HEK293 (cell line): ENCODE measurements at regions not wholly inside any gene's neighbourhood (a gene's known extent, or its start where the extent isn't known, plus 50 kb on each side); places are given as distances from the start of the nearest gene placed in this dataset.

Experiments
- CTCF ChIA-PET: fragments of 350-600 bp; formaldehyde crosslinking; extraction: SDS; loops from one replicate; lab custom pipeline; 2021; ENCODE audit warnings: antibody characterized with exemption; lab: Yijun Ruan, JAX
- POLR2A ChIA-PET: fragments of 300-600 bp; formaldehyde crosslinking; extraction: SDS; loops from one replicate; lab custom pipeline; 2020; ENCODE audit warnings: antibody characterized with exemption, inconsistent platforms; lab: Yijun Ruan, JAX
- H3K27ac ChIP-seq: fragments of 200-500 bp; sonication (Bioruptor generic); 2 replicates; pipeline ENCODE4 v1.5.1; 2014; ENCODE audit warnings: low read depth, low read length, control low read depth, inconsistent platforms; ENCODE audit errors: extremely low read depth
- H3K36me3 ChIP-seq, 2 experiments: fragments of 200-500 bp in 1 of 2; sonication (Bioruptor generic) in 1 of 2; 1 replicate in 1 of 2; 2 replicates in 1 of 2; pipeline ENCODE4 v1.5.1; 2014 to 2017; ENCODE audit warnings: inconsistent platforms in 2 of 2, low read length in 2 of 2; ENCODE audit not compliant: control insufficient read depth in 2 of 2, insufficient read depth in 1 of 2
- H3K4me1 ChIP-seq: fragments of 200-500 bp; sonication (Bioruptor generic); 2 replicates; pipeline ENCODE4 v1.5.1; 2014; ENCODE audit warnings: mild to moderate bottlenecking, low read length, inconsistent platforms; ENCODE audit not compliant: control insufficient read depth, insufficient read depth
- H3K4me3 ChIP-seq: 2 replicates; pipeline ENCODE4 v1.5.1; 2011; ENCODE audit warnings: low read depth, mild to moderate bottlenecking, control low read depth, low read length, moderate library complexity
- H3K9me3 ChIP-seq: fragments of 200-500 bp; sonication (Bioruptor generic); 2 replicates; pipeline ENCODE4 v1.5.1; 2014; ENCODE audit warnings: low read depth, low read length, inconsistent platforms; ENCODE audit not compliant: control insufficient read depth, insufficient read depth
- BCL11A ChIP-seq: fragments of 450-650 bp; formaldehyde crosslinking; IDR thresholded peaks from 2 replicates; pipeline ENCODE4 v1.5.1; 2016; ENCODE audit warnings: low read depth, missing biosample characterization, missing genetic modification characterization
- FEZF1 ChIP-seq: fragments of 450-650 bp; formaldehyde crosslinking; IDR thresholded peaks from 2 replicates; pipeline ENCODE4 v1.5.1; 2016; ENCODE audit warnings: missing biosample characterization, missing genetic modification characterization
- GFI1B ChIP-seq: fragments of 450-650 bp; formaldehyde crosslinking; IDR thresholded peaks from 2 replicates; pipeline ENCODE4 v1.5.1; 2016; ENCODE audit warnings: missing biosample characterization, missing genetic modification characterization
- MZF1 ChIP-seq: fragments of 450-650 bp; formaldehyde crosslinking; IDR thresholded peaks from 2 replicates; pipeline ENCODE4 v1.5.1; 2017; ENCODE audit warnings: missing biosample characterization, missing genetic modification characterization, borderline replicate concordance
- TCF7L2 ChIP-seq: IDR thresholded peaks from 2 replicates; pipeline ENCODE4 v1.6.1; 2011; ENCODE audit warnings: low read depth, mild to moderate bottlenecking, inconsistent platforms, low read length, moderate library complexity, borderline replicate concordance
- YY2 ChIP-seq: fragments of 450-650 bp; formaldehyde crosslinking; IDR thresholded peaks from 2 replicates; pipeline ENCODE4 v1.5.1; 2016; ENCODE audit warnings: missing biosample characterization, missing genetic modification characterization
- ZBTB6 ChIP-seq: fragments of 450-650 bp; formaldehyde crosslinking; IDR thresholded peaks from 2 replicates; pipeline ENCODE4 v1.5.1; 2017; ENCODE audit warnings: missing biosample characterization, missing genetic modification characterization
- ZNF10 ChIP-seq: fragments of 450-650 bp; formaldehyde crosslinking; IDR thresholded peaks from 2 replicates; pipeline ENCODE4 v1.5.1; 2017; ENCODE audit warnings: missing biosample characterization, missing genetic modification characterization
- ZNF18 ChIP-seq: fragments of 450-650 bp; formaldehyde crosslinking; IDR thresholded peaks from 2 replicates; pipeline ENCODE4 v1.5.1; 2016; ENCODE audit warnings: missing biosample characterization, missing genetic modification characterization
- ZNF221 ChIP-seq: fragments of 450-650 bp; formaldehyde crosslinking; IDR thresholded peaks from 2 replicates; pipeline ENCODE4 v1.5.1; 2017; ENCODE audit warnings: missing biosample characterization, missing genetic modification characterization, borderline replicate concordance
- ZNF239 ChIP-seq: fragments of 450-650 bp; formaldehyde crosslinking; IDR thresholded peaks from 2 replicates; pipeline ENCODE4 v1.5.1; 2016; ENCODE audit warnings: missing biosample characterization, missing genetic modification characterization
- ZNF248 ChIP-seq: fragments of 450-650 bp; formaldehyde crosslinking; IDR thresholded peaks from 2 replicates; pipeline ENCODE4 v1.5.1; 2017; ENCODE audit warnings: missing biosample characterization, missing genetic modification characterization
- ZNF311 ChIP-seq: fragments of 450-650 bp; formaldehyde crosslinking; IDR thresholded peaks from 2 replicates; pipeline ENCODE4 v1.5.1; 2017; ENCODE audit warnings: missing biosample characterization, missing genetic modification characterization, borderline replicate concordance
- ZNF449 ChIP-seq: fragments of 450-650 bp; formaldehyde crosslinking; IDR thresholded peaks from 2 replicates; pipeline ENCODE4 v1.5.1; 2017; ENCODE audit warnings: missing biosample characterization, mild to moderate bottlenecking, missing genetic modification characterization, moderate library complexity
- ZNF513 ChIP-seq: fragments of 450-650 bp; IDR thresholded peaks from 2 replicates; pipeline ENCODE4 v1.5.1; 2018; ENCODE audit warnings: missing biosample characterization, missing genetic modification characterization
- ZNF558 ChIP-seq: fragments of 450-650 bp; formaldehyde crosslinking; IDR thresholded peaks from 2 replicates; pipeline ENCODE4 v1.5.1; 2016; ENCODE audit warnings: missing biosample characterization, missing genetic modification characterization
- ZNF560 ChIP-seq: fragments of 450-650 bp; formaldehyde crosslinking; IDR thresholded peaks from 2 replicates; pipeline ENCODE4 v1.5.1; 2017; ENCODE audit warnings: missing biosample characterization, missing genetic modification characterization, borderline replicate concordance
- ZNF610 ChIP-seq: fragments of 450-650 bp; formaldehyde crosslinking; IDR thresholded peaks from 2 replicates; pipeline ENCODE4 v1.5.1; 2016; ENCODE audit warnings: missing biosample characterization, missing genetic modification characterization, borderline replicate concordance
- ZNF843 ChIP-seq: fragments of 450-650 bp; formaldehyde crosslinking; IDR thresholded peaks from 2 replicates; pipeline ENCODE4 v1.5.1; 2016; ENCODE audit warnings: missing biosample characterization, missing genetic modification characterization
- TF ChIP-seq, protein P1 (sequence below): fragments of 450-650 bp; formaldehyde crosslinking; IDR thresholded peaks from 2 replicates; pipeline ENCODE4 v1.5.1; 2016; ENCODE audit warnings: missing biosample characterization, missing genetic modification characterization
- TF ChIP-seq, protein P2 (sequence below): fragments of 450-650 bp; formaldehyde crosslinking; IDR thresholded peaks from 2 replicates; pipeline ENCODE4 v1.5.1; 2017; ENCODE audit warnings: missing biosample characterization, missing genetic modification characterization

DNA sequence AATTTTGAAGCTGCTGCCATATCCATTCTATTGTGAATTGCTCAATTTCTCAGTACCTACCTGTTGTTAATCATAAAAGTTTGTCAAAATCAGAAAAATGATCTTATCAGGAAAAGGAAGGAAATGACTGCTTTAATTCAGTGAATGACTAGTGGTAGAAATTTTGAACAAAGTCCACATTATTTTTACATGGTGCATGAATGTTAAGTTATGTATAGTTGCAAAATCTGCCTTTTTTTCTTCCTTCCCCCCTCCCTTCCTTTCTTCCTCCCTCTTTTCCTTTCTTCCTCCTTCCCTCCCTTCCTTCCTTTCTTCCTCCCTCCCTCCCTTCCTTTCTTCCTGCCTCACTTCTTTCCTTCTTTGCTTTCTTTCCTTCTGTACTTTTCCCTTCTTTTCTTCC is 127.1 kb upstream of the TSHZ2 start:
- Histone ChIP-seq H3K9me3 (no peaks in the 10 kb centered on the region), H3K36me3 (no peaks in the 10 kb centered on the region), H3K4me1 (no peaks in the 10 kb centered on the region), H3K27ac (no peak overlapping the region), H3K4me3 (no peak overlapping the region)
- TF ChIP-seq ZNF513 (tag by site-specific recombination) (no peak), YY2 (tag by site-specific recombination) (no peak), FEZF1 (tag by site-specific recombination) (no peak), ZNF221 (no peak), ZNF560 (tag by site-specific recombination) (no peak), ZNF10 (tag by site-specific recombination) (no peak), BCL11A (tag by site-specific recombination) (no peak)
- TF ChIP-seq, protein P1, sequence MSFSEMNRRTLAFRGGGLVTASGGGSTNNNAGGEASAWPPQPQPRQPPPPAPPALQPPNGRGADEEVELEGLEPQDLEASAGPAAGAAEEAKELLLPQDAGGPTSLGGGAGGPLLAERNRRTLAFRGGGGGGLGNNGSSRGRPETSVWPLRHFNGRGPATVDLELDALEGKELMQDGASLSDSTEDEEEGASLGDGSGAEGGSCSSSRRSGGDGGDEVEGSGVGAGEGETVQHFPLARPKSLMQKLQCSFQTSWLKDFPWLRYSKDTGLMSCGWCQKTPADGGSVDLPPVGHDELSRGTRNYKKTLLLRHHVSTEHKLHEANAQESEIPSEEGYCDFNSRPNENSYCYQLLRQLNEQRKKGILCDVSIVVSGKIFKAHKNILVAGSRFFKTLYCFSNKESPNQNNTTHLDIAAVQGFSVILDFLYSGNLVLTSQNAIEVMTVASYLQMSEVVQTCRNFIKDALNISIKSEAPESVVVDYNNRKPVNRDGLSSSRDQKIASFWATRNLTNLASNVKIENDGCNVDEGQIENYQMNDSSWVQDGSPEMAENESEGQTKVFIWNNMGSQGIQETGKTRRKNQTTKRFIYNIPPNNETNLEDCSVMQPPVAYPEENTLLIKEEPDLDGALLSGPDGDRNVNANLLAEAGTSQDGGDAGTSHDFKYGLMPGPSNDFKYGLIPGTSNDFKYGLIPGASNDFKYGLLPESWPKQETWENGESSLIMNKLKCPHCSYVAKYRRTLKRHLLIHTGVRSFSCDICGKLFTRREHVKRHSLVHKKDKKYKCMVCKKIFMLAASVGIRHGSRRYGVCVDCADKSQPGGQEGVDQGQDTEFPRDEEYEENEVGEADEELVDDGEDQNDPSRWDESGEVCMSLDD (tag by site-specific recombination), result no peak
- POLR2A ChIA-PET, result no interaction called here
- CTCF ChIA-PET, result no interaction called here

DNA sequence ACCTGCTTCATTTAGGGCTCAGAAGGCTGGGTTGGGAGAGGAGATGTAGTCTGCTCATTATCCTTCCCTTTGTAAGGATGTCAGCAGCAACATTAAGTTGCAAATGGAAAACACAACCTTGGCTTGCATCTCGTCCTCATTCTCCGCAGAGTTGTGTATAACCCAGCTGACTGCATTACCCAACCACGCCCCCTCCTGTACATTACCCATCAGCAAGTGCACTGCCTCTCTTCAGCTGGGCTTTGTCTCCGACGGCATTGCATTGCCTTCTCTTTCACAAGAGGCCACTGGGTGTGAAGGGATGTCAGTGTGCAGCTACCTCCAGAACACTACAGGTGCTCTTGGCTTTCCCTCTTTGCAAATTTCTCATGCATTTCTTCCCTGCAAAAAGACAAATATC is 128.7 kb upstream of the TSHZ2 start:
- ChIA-PET CTCF (interaction anchor here (1.2 kb wide), 1 partner anchor 13 kb away, joined by 3 read pairs; no protein-coding TSS in a partner anchor), POLR2A (no interaction called here)
- Histone ChIP-seq H3K9me3 (no peaks in the 10 kb centered on the region), H3K36me3 (no peaks in the 10 kb centered on the region), H3K27ac (no peak overlapping the region), H3K4me3 (no peak overlapping the region), H3K4me1 (no peaks in the 10 kb centered on the region)
- TF ChIP-seq, protein P2, sequence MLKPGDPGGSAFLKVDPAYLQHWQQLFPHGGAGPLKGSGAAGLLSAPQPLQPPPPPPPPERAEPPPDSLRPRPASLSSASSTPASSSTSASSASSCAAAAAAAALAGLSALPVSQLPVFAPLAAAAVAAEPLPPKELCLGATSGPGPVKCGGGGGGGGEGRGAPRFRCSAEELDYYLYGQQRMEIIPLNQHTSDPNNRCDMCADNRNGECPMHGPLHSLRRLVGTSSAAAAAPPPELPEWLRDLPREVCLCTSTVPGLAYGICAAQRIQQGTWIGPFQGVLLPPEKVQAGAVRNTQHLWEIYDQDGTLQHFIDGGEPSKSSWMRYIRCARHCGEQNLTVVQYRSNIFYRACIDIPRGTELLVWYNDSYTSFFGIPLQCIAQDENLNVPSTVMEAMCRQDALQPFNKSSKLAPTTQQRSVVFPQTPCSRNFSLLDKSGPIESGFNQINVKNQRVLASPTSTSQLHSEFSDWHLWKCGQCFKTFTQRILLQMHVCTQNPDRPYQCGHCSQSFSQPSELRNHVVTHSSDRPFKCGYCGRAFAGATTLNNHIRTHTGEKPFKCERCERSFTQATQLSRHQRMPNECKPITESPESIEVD (tag by site-specific recombination), result no peak
- TF ChIP-seq ZNF610 (tag by site-specific recombination), result no peak
- TF ChIP-seq ZNF558 (tag by site-specific recombination), result no peak
- no peak for TF ChIP-seq TCF7L2
- TF ChIP-seq, protein P1 (tag by site-specific recombination), result no peak
- no peak for TF ChIP-seq MZF1 (tag by site-specific recombination)
- no peak for TF ChIP-seq ZNF449 (tag by site-specific recombination)
- no peak for TF ChIP-seq ZNF239 (tag by site-specific recombination)
- TF ChIP-seq ZNF311 (tag by site-specific recombination), result no peak
- no peak for TF ChIP-seq BCL11A (tag by site-specific recombination)
- TF ChIP-seq ZNF248 (tag by site-specific recombination), result no peak
- TF ChIP-seq ZBTB6 (tag by site-specific recombination), result no peak
- no peak for TF ChIP-seq ZNF843 (tag by site-specific recombination)
- TF ChIP-seq ZNF18 (tag by site-specific recombination), result no peak
- TF ChIP-seq GFI1B (tag by site-specific recombination), result no peak
